ENCODE measurements at regions not wholly inside any gene's neighbourhood (a gene's known extent, or its start where the extent isn't known, plus 50 kb on each side); places are given as distances from the start of the nearest gene placed in this dataset.

- POLR2A ChIA-PET, result interaction anchor here (0.6 kb wide), 1 partner anchor 93 kb away, joined by 5 read pairs; no protein-coding TSS in a partner anchor
- intact Hi-C loops (cut with micrococcal nuclease), result loop anchor here in 1 of 2 donors (5.0 to 10.0 kb wide), 3 partner anchors 126 to 361 kb away; partner anchors contain the start of gene RHOU
Observed at GRCh38 chr1:228863776-228864175, 128.5 kb downstream of the RHOU start.

GRCh38 chr1:228865627-228866330 lies 130.5 kb downstream of the RHOU start:
- Histone ChIP-seq H3K27ac (ENCODE audit: low read depth, low read length) (no peak overlapping the region), H3K9me3 (ENCODE audit: control insufficient read depth in 2 of 3, low read length in 3 of 3) (no peaks in the 10 kb centered on the region), H3K4me1 (ENCODE audit: control insufficient read depth in 2 of 2, insufficient read depth in 2 of 2, low read length in 2 of 2) (peaks cover 0 to 18% of the 10 kb centered on the region in 2 donors), H3K27me3 (ENCODE audit: control insufficient read depth in 2 of 2, insufficient read depth in 2 of 2, low read length in 2 of 2) (no peaks in the 10 kb centered on the region), H3K4me3 (ENCODE audit: low read length) (no peak overlapping the region), H3K36me3 (ENCODE audit: control insufficient read depth in 2 of 3, insufficient read depth in 3 of 3, low read length in 3 of 3) (no peaks in the 10 kb centered on the region)
- ChIA-PET POLR2A (no interaction called here), CTCF (no interaction called here)
- ATAC-seq (no peak), DNase-seq (no peak)
- Mint-ChIP-seq H3K27me3 (peaks cover 0 to 3% (median 0%) of the 10 kb centered on the region in 5 donors), H3K27ac (peak overlapping the region in 7 of 9 donors; percentile 9 to 79 (median 60)), H3K4me3 (no peak overlapping the region), H3K4me1 (peaks cover 22 to 55% (median 38%) of the 10 kb centered on the region in 7 donors), H3K36me3 (no peaks in the 10 kb centered on the region), H3K9me3 (no peaks in the 10 kb centered on the region)
- intact Hi-C loops (cut with micrococcal nuclease), result loop anchor here in 1 of 2 donors (10.0 kb wide), 2 partner anchors 269 to 359 kb away; no protein-coding TSS in a partner anchor

More at GRCh38 chr1:228863776-228864175, 128.5 kb downstream of the RHOU start:
- Mint-ChIP-seq H3K9me3 (peaks cover 0 to 1% (median 0%) of the 10 kb centered on the region in 11 donors), H3K27ac (peak overlapping the region; percentile 43 to 92 (median 79)), H3K36me3 (no peaks in the 10 kb centered on the region), H3K4me1 (peaks cover 22 to 55% (median 42%) of the 10 kb centered on the region in 7 donors), H3K27me3 (peaks cover 0 to 11% (median 0%) of the 10 kb centered on the region in 5 donors), H3K4me3 (peak overlapping the region in 9 of 10 donors; percentile 35 to 80 (median 57))
- Histone ChIP-seq H3K4me3 (ENCODE audit: low read length) (no peak overlapping the region), H3K4me1 (ENCODE audit: control insufficient read depth in 2 of 2, insufficient read depth in 2 of 2, low read length in 2 of 2) (peaks cover 0 to 18% of the 10 kb centered on the region in 2 donors), H3K27me3 (ENCODE audit: control insufficient read depth in 2 of 2, insufficient read depth in 2 of 2, low read length in 2 of 2) (no peaks in the 10 kb centered on the region), H3K36me3 (ENCODE audit: control insufficient read depth in 2 of 3, insufficient read depth in 3 of 3, low read length in 3 of 3) (no peaks in the 10 kb centered on the region), H3K9me3 (ENCODE audit: control insufficient read depth in 2 of 3, low read length in 3 of 3) (no peaks in the 10 kb centered on the region), H3K27ac (ENCODE audit: low read depth, low read length) (no peak overlapping the region)
- no peak for DNase-seq
- CTCF ChIA-PET, result interaction anchor here (1.0 kb wide), 1 partner anchor 129 kb away, joined by 6 read pairs; the partner anchor contains the start of gene RHOU
- no peak for ATAC-seq

GRCh38 chr1:228866468-228866867 lies 131.2 kb downstream of the RHOU start:
- POLR2A ChIA-PET, result no interaction called here
- Histone ChIP-seq H3K27me3 (ENCODE audit: control insufficient read depth in 2 of 2, insufficient read depth in 2 of 2, low read length in 2 of 2) (no peaks in the 10 kb centered on the region), H3K4me1 (ENCODE audit: control insufficient read depth in 2 of 2, insufficient read depth in 2 of 2, low read length in 2 of 2) (peaks cover 0 to 18% of the 10 kb centered on the region in 2 donors), H3K36me3 (ENCODE audit: control insufficient read depth in 2 of 3, insufficient read depth in 3 of 3, low read length in 3 of 3) (no peaks in the 10 kb centered on the region), H3K9me3 (ENCODE audit: control insufficient read depth in 2 of 3, low read length in 3 of 3) (no peaks in the 10 kb centered on the region), H3K4me3 (ENCODE audit: low read length) (no peak overlapping the region), H3K27ac (ENCODE audit: low read depth, low read length) (no peak overlapping the region)
- DNase-seq (no peak), ATAC-seq (no peak)
- Mint-ChIP-seq H3K27me3 (peaks cover 0 to 7% (median 0%) of the 10 kb centered on the region in 5 donors), H3K9me3 (no peaks in the 10 kb centered on the region), H3K36me3 (no peaks in the 10 kb centered on the region), H3K4me3 (no peak overlapping the region), H3K27ac (peak overlapping the region in 5 of 9 donors; percentile 16 to 86 (median 60)), H3K4me1 (peaks cover 20 to 52% (median 34%) of the 10 kb centered on the region in 7 donors)
- intact Hi-C loops (cut with micrococcal nuclease), result loop anchor here in 1 of 2 donors (10.0 kb wide), 2 partner anchors 268 to 358 kb away; no protein-coding TSS in a partner anchor
- CTCF ChIA-PET, result interaction anchor here (0.6 kb wide), 1 partner anchor 11 kb away, joined by 3 read pairs; no protein-coding TSS in a partner anchor

GRCh38 chr1:228867108-228867950 lies 132.1 kb downstream of the RHOU start:
- Histone ChIP-seq H3K4me3 (ENCODE audit: low read length) (no peak overlapping the region), H3K9me3 (ENCODE audit: control insufficient read depth in 2 of 3, low read length in 3 of 3) (no peaks in the 10 kb centered on the region), H3K36me3 (ENCODE audit: control insufficient read depth in 2 of 3, insufficient read depth in 3 of 3, low read length in 3 of 3) (no peaks in the 10 kb centered on the region), H3K27ac (ENCODE audit: low read depth, low read length) (no peak overlapping the region), H3K4me1 (ENCODE audit: control insufficient read depth in 2 of 2, insufficient read depth in 2 of 2, low read length in 2 of 2) (peaks cover 0 to 18% of the 10 kb centered on the region in 2 donors), H3K27me3 (ENCODE audit: control insufficient read depth in 2 of 2, insufficient read depth in 2 of 2, low read length in 2 of 2) (no peaks in the 10 kb centered on the region)
- DNase-seq (no peak), ATAC-seq (no peak)
- POLR2A ChIA-PET, result no interaction called here
- H3K4me1 Mint-ChIP-seq, result peaks cover 17 to 43% (median 30%) of the 10 kb centered on the region in 7 donors
- H3K27me3 Mint-ChIP-seq, result peaks cover 0 to 11% (median 0%) of the 10 kb centered on the region in 5 donors
- peak overlapping the region in 5 of 9 donors; percentile 18 to 59 (median 23) for H3K27ac Mint-ChIP-seq
- H3K9me3 Mint-ChIP-seq, result no peaks in the 10 kb centered on the region
- CTCF ChIA-PET, result no interaction called here
- H3K36me3 Mint-ChIP-seq, result no peaks in the 10 kb centered on the region
- intact Hi-C loops (cut with micrococcal nuclease), result loop anchor here in 1 of 2 donors (10.0 kb wide), 2 partner anchors 267 to 357 kb away; no protein-coding TSS in a partner anchor
- H3K4me3 Mint-ChIP-seq, result no peak overlapping the region

GRCh38 chr1:228867951-228868730 lies 132.9 kb downstream of the RHOU start:
- peaks cover 16 to 40% (median 26%) of the 10 kb centered on the region in 7 donors for H3K4me1 Mint-ChIP-seq
- intact Hi-C loops (cut with micrococcal nuclease), result loop anchor here in 1 of 2 donors (10.0 kb wide), 2 partner anchors 267 to 357 kb away; no protein-coding TSS in a partner anchor
- POLR2A ChIA-PET, result no interaction called here

GRCh38 chr1:228868731-228869024 lies 133.4 kb downstream of the RHOU start:
- ATAC-seq, result no peak
- intact Hi-C loops (cut with micrococcal nuclease), result loop anchor here in 1 of 2 donors (10.0 kb wide), 2 partner anchors 266 to 356 kb away; no protein-coding TSS in a partner anchor
- H3K9me3 ChIP-seq (ENCODE audit: control insufficient read depth in 2 of 3, low read length in 3 of 3), result no peaks in the 10 kb centered on the region

More at GRCh38 chr1:228867951-228868730, 132.9 kb downstream of the RHOU start:
- no peak for ATAC-seq
- DNase-seq, result no peak
- H3K4me1 ChIP-seq (ENCODE audit: control insufficient read depth in 2 of 2, insufficient read depth in 2 of 2, low read length in 2 of 2), result peaks cover 0 to 16% of the 10 kb centered on the region in 2 donors
- H3K4me3 ChIP-seq (ENCODE audit: low read length), result no peak overlapping the region
- H3K27me3 ChIP-seq (ENCODE audit: control insufficient read depth in 2 of 2, insufficient read depth in 2 of 2, low read length in 2 of 2), result no peaks in the 10 kb centered on the region
- no peaks in the 10 kb centered on the region for H3K36me3 ChIP-seq (ENCODE audit: control insufficient read depth in 2 of 3, insufficient read depth in 3 of 3, low read length in 3 of 3)
- no peaks in the 10 kb centered on the region for H3K9me3 Mint-ChIP-seq
- H3K36me3 Mint-ChIP-seq, result no peaks in the 10 kb centered on the region
- no peak overlapping the region for H3K27ac ChIP-seq (ENCODE audit: low read depth, low read length)
- CTCF ChIA-PET, result no interaction called here
- H3K4me3 Mint-ChIP-seq, result no peak overlapping the region
- H3K9me3 ChIP-seq (ENCODE audit: control insufficient read depth in 2 of 3, low read length in 3 of 3), result no peaks in the 10 kb centered on the region
- peaks cover 0 to 11% (median 0%) of the 10 kb centered on the region in 5 donors for H3K27me3 Mint-ChIP-seq
- peak overlapping the region in 4 of 9 donors; percentile 10 to 47 (median 23) for H3K27ac Mint-ChIP-seq

More at GRCh38 chr1:228868731-228869024, 133.4 kb downstream of the RHOU start:
- Histone ChIP-seq H3K27me3 (ENCODE audit: control insufficient read depth in 2 of 2, insufficient read depth in 2 of 2, low read length in 2 of 2) (no peaks in the 10 kb centered on the region), H3K36me3 (ENCODE audit: control insufficient read depth in 2 of 3, insufficient read depth in 3 of 3, low read length in 3 of 3) (no peaks in the 10 kb centered on the region), H3K4me1 (ENCODE audit: control insufficient read depth in 2 of 2, insufficient read depth in 2 of 2, low read length in 2 of 2) (peaks cover 0 to 11% of the 10 kb centered on the region in 2 donors), H3K4me3 (ENCODE audit: low read length) (no peak overlapping the region), H3K27ac (ENCODE audit: low read depth, low read length) (no peak overlapping the region)
- POLR2A ChIA-PET, result no interaction called here
- no peaks in the 10 kb centered on the region for H3K36me3 Mint-ChIP-seq
- no peak for DNase-seq
- no peaks in the 10 kb centered on the region for H3K9me3 Mint-ChIP-seq
- H3K4me1 Mint-ChIP-seq, result peaks cover 12 to 35% (median 21%) of the 10 kb centered on the region in 7 donors
- no peak overlapping the region for H3K27ac Mint-ChIP-seq
- H3K4me3 Mint-ChIP-seq, result no peak overlapping the region
- H3K27me3 Mint-ChIP-seq, result peaks cover 0 to 15% (median 0%) of the 10 kb centered on the region in 5 donors
- CTCF ChIA-PET, result no interaction called here

All from naive thymus-derived CD4-positive, alpha-beta T cell (primary cell).